HEK293T (cell line): ENCODE measurements at regions not wholly inside any gene's neighbourhood (a gene's known extent, or its start where the extent isn't known, plus 50 kb on each side); places are given as distances from the start of the nearest gene placed in this dataset.

Experiments
- CTCF ChIA-PET: fragments of 350-600 bp; formaldehyde crosslinking; extraction: SDS; loops from one replicate; lab custom pipeline; 2021; ENCODE audit warnings: antibody characterized with exemption, inconsistent platforms; lab: Yijun Ruan, JAX
- POLR2A ChIA-PET: fragments of 350-600 bp; formaldehyde crosslinking; extraction: SDS; loops from one replicate; lab custom pipeline; 2020; ENCODE audit warnings: antibody characterized with exemption, inconsistent platforms; lab: Yijun Ruan, JAX
- DNase-seq: peaks from one replicate; pipeline ENCODE4 v3.0.0; 2012; ENCODE audit warnings: mixed read lengths; ENCODE audit errors: extremely low spot score
- ARNT ChIP-seq: fragments of 450-650 bp; IDR thresholded peaks from 2 replicates; pipeline ENCODE4 v1.6.1; 2017; ENCODE audit warnings: mild to moderate bottlenecking
- BHLHE40 ChIP-seq: fragments of 450-650 bp; IDR thresholded peaks from 2 replicates; pipeline ENCODE4 v1.6.1; 2016; ENCODE audit warnings: mild to moderate bottlenecking, moderate library complexity, borderline replicate concordance
- CTBP1 ChIP-seq: fragments of 450-650 bp; IDR thresholded peaks from 2 replicates; pipeline ENCODE4 v1.6.1; 2016; ENCODE audit warnings: borderline replicate concordance
- ELF4 ChIP-seq: fragments of 450-650 bp; IDR thresholded peaks from 2 replicates; pipeline ENCODE4 v1.6.1; 2017; ENCODE audit warnings: antibody characterized with exemption
- FOXA1 ChIP-seq: fragments of 450-650 bp; IDR thresholded peaks from 2 replicates; pipeline ENCODE4 v1.6.1; 2016; ENCODE audit warnings: mild to moderate bottlenecking
- FOXK2 ChIP-seq: fragments of 450-650 bp; IDR thresholded peaks from 2 replicates; pipeline ENCODE4 v1.6.1; 2016; ENCODE audit warnings: mild to moderate bottlenecking
- FOXM1 ChIP-seq: fragments of 450-650 bp; IDR thresholded peaks from 2 replicates; pipeline ENCODE4 v1.6.1; 2017; ENCODE audit warnings: mild to moderate bottlenecking, borderline replicate concordance
- HDGF ChIP-seq: fragments of 450-650 bp; IDR thresholded peaks from 2 replicates; pipeline ENCODE4 v1.6.1; 2017; ENCODE audit warnings: antibody characterized with exemption, borderline replicate concordance
- L3MBTL2 ChIP-seq: fragments of 450-650 bp; conservative IDR thresholded peaks from 2 replicates; pipeline ENCODE4 v1.6.1; 2016; ENCODE audit warnings: mild to moderate bottlenecking
- LEF1 ChIP-seq: fragments of 450-650 bp; IDR thresholded peaks from 2 replicates; pipeline ENCODE4 v1.6.1; 2017; ENCODE audit warnings: mild to moderate bottlenecking, borderline replicate concordance
- NFRKB ChIP-seq: fragments of 450-650 bp; IDR thresholded peaks from 2 replicates; pipeline ENCODE4 v1.6.1; 2016; ENCODE audit warnings: mild to moderate bottlenecking, moderate library complexity
- PKNOX1 ChIP-seq: fragments of 450-650 bp; IDR thresholded peaks from 2 replicates; pipeline ENCODE4 v1.6.1; 2016
- SP1 ChIP-seq: fragments of 450-650 bp; IDR thresholded peaks from 2 replicates; pipeline ENCODE4 v1.6.1; 2017
- SUZ12 ChIP-seq: fragments of 450-650 bp; IDR thresholded peaks from 2 replicates; pipeline ENCODE4 v1.6.1; 2016; ENCODE audit warnings: mild to moderate bottlenecking
- TARDBP ChIP-seq: fragments of 450-650 bp; IDR thresholded peaks from 2 replicates; pipeline ENCODE4 v1.6.1; 2016
- ZNF384 ChIP-seq: fragments of 450-650 bp; IDR thresholded peaks from 2 replicates; pipeline ENCODE4 v1.6.1; 2016

DNA sequence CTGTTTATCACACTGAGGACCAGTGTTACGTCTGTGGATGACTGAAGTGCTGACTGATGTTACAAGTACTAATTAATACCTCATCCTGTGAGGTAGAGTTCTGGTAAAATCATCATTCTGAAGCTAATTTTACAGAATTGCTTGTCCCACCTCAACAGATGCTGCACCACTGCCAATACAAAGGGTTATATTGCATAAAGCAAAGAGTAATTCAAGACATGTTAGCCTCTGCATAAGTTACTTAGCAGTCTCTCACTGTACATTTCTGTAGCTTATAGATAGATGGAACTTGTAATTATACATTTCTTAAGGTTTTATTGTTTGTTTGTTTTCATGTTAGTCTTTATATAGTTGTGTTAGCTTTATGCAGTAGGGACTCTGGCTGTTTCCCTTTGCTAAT, 513.6 kb downstream of the ANXA1 start:
- DNase-seq, result no peak
- ChIA-PET CTCF (no interaction called here), POLR2A (no interaction called here)
- TF ChIP-seq CTBP1 (no peak), SUZ12 (no peak), NFRKB (no peak), FOXA1 (no peak), ZNF384 (no peak), BHLHE40 (no peak), TARDBP (no peak)

- no peak for TF ChIP-seq HDGF
- no peak for TF ChIP-seq ARNT
- TF ChIP-seq FOXK2, result no peak
- TF ChIP-seq ZNF384, result no peak
- no peak for TF ChIP-seq ELF4
- no peak for TF ChIP-seq BHLHE40
- no peak for TF ChIP-seq NFRKB
- TF ChIP-seq CTBP1, result no peak
- TF ChIP-seq FOXA1, result no peak
- no peak for TF ChIP-seq SP1
- no peak for TF ChIP-seq FOXM1
- no peak for TF ChIP-seq PKNOX1
- no peak for TF ChIP-seq SUZ12
- no peak for TF ChIP-seq LEF1
- peak; percentile 15 for DNase-seq
- CTCF ChIA-PET, result no interaction called here
- POLR2A ChIA-PET, result no interaction called here
Measured at GRCh38 chr9:73667749-73668148, 516.1 kb downstream of the ANXA1 start.

DNA sequence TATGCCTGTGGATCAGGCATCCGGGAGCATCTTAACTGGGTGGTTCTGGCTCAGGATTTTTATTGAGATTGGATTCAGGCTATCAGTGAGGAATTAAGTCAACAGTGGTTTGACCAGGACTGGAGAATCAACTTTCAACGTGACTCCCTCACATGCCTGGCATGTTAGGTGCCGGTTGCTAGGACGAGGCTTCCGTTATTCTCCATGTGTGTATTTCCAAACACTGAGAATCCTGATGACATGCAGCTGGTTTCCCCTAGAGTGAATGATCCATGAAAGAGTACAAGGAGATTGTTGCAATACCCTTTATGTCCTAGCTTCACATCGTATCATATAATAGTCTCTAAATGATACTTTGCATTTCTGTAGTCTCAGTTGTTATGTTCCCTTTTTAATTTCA, 529.2 kb downstream of the ANXA1 start:
- CTCF ChIA-PET, result no interaction called here
- no peak for TF ChIP-seq SUZ12
- no peak for TF ChIP-seq ARNT
- no peak for TF ChIP-seq TARDBP
- no peak for TF ChIP-seq CTBP1
- no peak for TF ChIP-seq LEF1
- no peak for TF ChIP-seq FOXA1
- no peak for TF ChIP-seq NFRKB
- POLR2A ChIA-PET, result no interaction called here
- DNase-seq, result no peak

GRCh38 chr9:73682789-73683188, 531.1 kb downstream of the ANXA1 start:
- CTCF ChIA-PET, result no interaction called here
- no peak for DNase-seq
- TF ChIP-seq L3MBTL2 (no peak), TARDBP (no peak), CTBP1 (no peak), LEF1 (no peak), PKNOX1 (no peak), HDGF (no peak), SP1 (no peak), ARNT (no peak), FOXA1 (no peak), ZNF384 (no peak), FOXM1 (no peak), ELF4 (no peak), FOXK2 (no peak), NFRKB (no peak), SUZ12 (no peak)
- POLR2A ChIA-PET, result no interaction called here

GRCh38 chr9:73683862-73684591, 532.4 kb downstream of the ANXA1 start:
- peak; percentile 9 for DNase-seq
- POLR2A ChIA-PET, result no interaction called here
- TF ChIP-seq ELF4 (no peak), BHLHE40 (no peak), ARNT (no peak), ZNF384 (no peak), LEF1 (no peak), FOXA1 (no peak), SUZ12 (no peak), CTBP1 (no peak), L3MBTL2 (no peak), HDGF (no peak), FOXM1 (no peak), TARDBP (no peak), SP1 (no peak), FOXK2 (no peak), PKNOX1 (no peak), NFRKB (no peak)

DNA sequence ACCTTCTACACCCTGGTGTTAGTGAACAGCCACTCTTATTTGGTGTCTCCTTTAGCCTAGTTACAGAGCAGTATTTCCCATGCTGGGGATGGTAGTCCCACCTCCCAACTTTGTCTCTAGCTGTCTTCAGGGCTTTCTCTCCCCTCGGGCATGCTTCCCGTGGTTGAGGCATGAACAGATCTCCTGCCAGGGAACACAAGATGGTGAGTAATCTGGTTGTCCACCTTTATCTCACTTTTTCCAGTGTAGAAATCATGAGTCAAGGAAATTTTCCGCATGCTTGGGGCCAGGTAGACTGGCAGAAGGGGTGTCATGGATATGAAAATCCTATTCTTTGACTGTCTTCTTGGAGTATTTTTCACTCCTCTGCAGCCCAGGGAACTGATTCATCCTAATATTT, 532.9 kb downstream of the ANXA1 start:
- no peak for DNase-seq
- ChIA-PET POLR2A (no interaction called here), CTCF (no interaction called here)
- no peak for TF ChIP-seq CTBP1
- TF ChIP-seq NFRKB, result no peak
- no peak for TF ChIP-seq SUZ12

More at GRCh38 chr9:73683862-73684591, 532.4 kb downstream of the ANXA1 start:
- CTCF ChIA-PET, result no interaction called here
